ENCODE measurements at regions not wholly inside any gene's neighbourhood (a gene's known extent, or its start where the extent isn't known, plus 50 kb on each side); places are given as distances from the start of the nearest gene placed in this dataset.

- TF ChIP-seq CTCF (IDR thresholded peaks at IDR 0.05; ENCODE audit: insufficient read depth, low read length) = no peak
- no peak for TF ChIP-seq REST (IDR thresholded peaks at IDR 0.05; ENCODE audit: insufficient replicate concordance, low read depth)
- no peak for TF ChIP-seq GABPA (IDR thresholded peaks at IDR 0.05; ENCODE audit: low read depth)
- no peak for TF ChIP-seq SPI1 (IDR thresholded peaks at IDR 0.05; ENCODE audit: borderline replicate concordance, low read depth)
Observed at GRCh38 chr12:27191531-27191930, 52.6 kb upstream of the STK38L start.
